ENCODE measurements at regions not wholly inside any gene's neighbourhood (a gene's known extent, or its start where the extent isn't known, plus 50 kb on each side); places are given as distances from the start of the nearest gene placed in this dataset.

DNA sequence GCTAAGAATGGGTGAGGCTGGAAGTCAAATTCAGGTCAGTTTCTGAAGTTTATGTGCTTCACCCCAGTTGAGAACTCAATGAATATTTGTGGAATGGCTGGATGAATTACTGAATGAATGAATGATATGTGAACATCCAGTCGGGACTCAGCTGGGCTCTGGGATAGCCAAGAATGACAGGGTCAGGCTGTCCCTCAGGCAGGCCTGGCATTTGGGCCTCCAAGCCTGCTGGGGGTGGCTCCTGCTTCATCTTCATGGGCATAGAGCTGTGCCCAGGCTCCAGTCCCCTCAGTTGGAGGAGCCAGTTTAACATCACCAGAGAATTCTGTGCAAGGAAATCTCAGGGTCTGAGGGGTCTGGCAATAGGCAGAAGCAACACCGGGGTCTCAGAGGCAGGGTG lies 185.8 kb downstream of the PHETA1 start:
- TF ChIP-seq POLR2A (IDR thresholded peaks at IDR 0.05), result no peak
- TF ChIP-seq, protein P1, sequence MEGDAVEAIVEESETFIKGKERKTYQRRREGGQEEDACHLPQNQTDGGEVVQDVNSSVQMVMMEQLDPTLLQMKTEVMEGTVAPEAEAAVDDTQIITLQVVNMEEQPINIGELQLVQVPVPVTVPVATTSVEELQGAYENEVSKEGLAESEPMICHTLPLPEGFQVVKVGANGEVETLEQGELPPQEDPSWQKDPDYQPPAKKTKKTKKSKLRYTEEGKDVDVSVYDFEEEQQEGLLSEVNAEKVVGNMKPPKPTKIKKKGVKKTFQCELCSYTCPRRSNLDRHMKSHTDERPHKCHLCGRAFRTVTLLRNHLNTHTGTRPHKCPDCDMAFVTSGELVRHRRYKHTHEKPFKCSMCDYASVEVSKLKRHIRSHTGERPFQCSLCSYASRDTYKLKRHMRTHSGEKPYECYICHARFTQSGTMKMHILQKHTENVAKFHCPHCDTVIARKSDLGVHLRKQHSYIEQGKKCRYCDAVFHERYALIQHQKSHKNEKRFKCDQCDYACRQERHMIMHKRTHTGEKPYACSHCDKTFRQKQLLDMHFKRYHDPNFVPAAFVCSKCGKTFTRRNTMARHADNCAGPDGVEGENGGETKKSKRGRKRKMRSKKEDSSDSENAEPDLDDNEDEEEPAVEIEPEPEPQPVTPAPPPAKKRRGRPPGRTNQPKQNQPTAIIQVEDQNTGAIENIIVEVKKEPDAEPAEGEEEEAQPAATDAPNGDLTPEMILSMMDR (IDR thresholded peaks at IDR 0.05), result no peak

Data from ovary (tissue), 3 donors.